ENCODE measurements at regions not wholly inside any gene's neighbourhood (a gene's known extent, or its start where the extent isn't known, plus 50 kb on each side); places are given as distances from the start of the nearest gene placed in this dataset.

- no peak for DNase-seq (ENCODE audit: extremely low spot score in 2 of 2)
- no peaks in the 10 kb centered on the region for H3K27me3 ChIP-seq
- intact Hi-C loops (cut with DNase I) = no loop called here
- no peaks in the 10 kb centered on the region for H3K9me3 ChIP-seq
- TF ChIP-seq POLR2A (IDR thresholded peaks at IDR 0.05) (no peak), POLR2AphosphoS5 (IDR thresholded peaks at IDR 0.05; ENCODE audit: insufficient read depth in 1 of 2, low read depth in 1 of 2) (no peak), CTCF (IDR thresholded peaks at IDR 0.05) (no peak)
- H3K4me3 ChIP-seq = no peak overlapping the region
- H3K27ac ChIP-seq = no peak overlapping the region
- no peaks in the 10 kb centered on the region for H3K36me3 ChIP-seq
- H3K4me1 ChIP-seq = no peaks in the 10 kb centered on the region
Observed at GRCh38 chr15:72912121-72912520, 128.6 kb upstream of the ADPGK start.

DNA sequence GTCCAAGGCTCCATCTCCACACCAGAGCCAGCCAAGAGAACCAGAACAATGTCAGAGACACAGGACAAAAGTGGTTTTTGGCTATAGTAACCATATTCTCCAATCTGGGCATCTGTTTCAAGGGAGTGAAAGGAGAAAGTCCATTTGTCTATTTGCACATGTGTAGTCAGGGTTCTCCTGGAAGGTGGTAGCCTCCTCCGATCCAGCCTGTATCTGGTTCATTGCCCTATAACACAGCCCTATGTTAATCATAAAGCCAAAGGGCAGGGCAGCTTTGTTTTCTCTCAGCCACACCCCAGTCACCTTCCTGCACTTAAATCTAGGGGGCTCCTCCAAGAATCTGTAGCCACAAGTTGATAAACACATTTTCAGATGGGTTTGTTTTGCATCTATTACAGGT is 128.1 kb upstream of the ADPGK start:
- no peak for DNase-seq (ENCODE audit: extremely low spot score in 2 of 2)
- no peak for TF ChIP-seq CTCF (IDR thresholded peaks at IDR 0.05)
- TF ChIP-seq POLR2A (IDR thresholded peaks at IDR 0.05) = no peak
- TF ChIP-seq POLR2AphosphoS5 (IDR thresholded peaks at IDR 0.05; ENCODE audit: insufficient read depth in 1 of 2, low read depth in 1 of 2) = no peak
- intact Hi-C loops (cut with DNase I) = no loop called here
- Histone ChIP-seq H3K4me3 (no peak overlapping the region), H3K27ac (no peak overlapping the region), H3K4me1 (no peaks in the 10 kb centered on the region), H3K27me3 (no peaks in the 10 kb centered on the region), H3K9me3 (no peaks in the 10 kb centered on the region), H3K36me3 (no peaks in the 10 kb centered on the region)

GRCh38 chr15:72908713-72909112 is 125.2 kb upstream of the ADPGK start:
- intact Hi-C loops (cut with DNase I) = no loop called here
- Histone ChIP-seq H3K4me1 (no peaks in the 10 kb centered on the region), H3K9me3 (no peaks in the 10 kb centered on the region), H3K27ac (no peak overlapping the region), H3K27me3 (no peaks in the 10 kb centered on the region), H3K4me3 (no peak overlapping the region), H3K36me3 (no peaks in the 10 kb centered on the region)
- TF ChIP-seq CTCF (IDR thresholded peaks at IDR 0.05) (no peak), POLR2AphosphoS5 (IDR thresholded peaks at IDR 0.05; ENCODE audit: insufficient read depth in 1 of 2, low read depth in 1 of 2) (no peak), POLR2A (IDR thresholded peaks at IDR 0.05) (no peak)
- no peak for DNase-seq (ENCODE audit: extremely low spot score in 2 of 2)

DNA sequence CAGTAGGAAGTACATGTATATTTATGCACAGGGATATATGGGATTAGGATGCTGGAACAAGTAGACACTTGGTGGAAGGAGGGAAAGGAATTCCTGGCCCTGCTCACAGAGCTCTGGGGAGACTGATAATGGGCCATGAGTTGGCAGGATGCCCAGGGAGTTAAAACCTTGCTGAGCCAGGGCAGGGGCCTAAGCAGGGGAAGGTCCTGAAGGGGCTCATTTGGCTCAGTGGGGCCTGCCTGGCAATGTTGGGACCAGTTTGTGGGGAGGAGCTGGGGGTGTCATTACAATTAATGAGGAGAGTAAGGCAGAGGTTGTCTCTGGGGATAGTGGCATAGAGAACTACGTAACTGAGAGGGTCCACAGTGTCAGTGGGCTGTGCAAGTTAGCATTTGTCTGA is 124.2 kb upstream of the ADPGK start:
- H3K27me3 ChIP-seq = no peaks in the 10 kb centered on the region
- TF ChIP-seq CTCF (IDR thresholded peaks at IDR 0.05) (no peak), POLR2AphosphoS5 (IDR thresholded peaks at IDR 0.05; ENCODE audit: insufficient read depth in 1 of 2, low read depth in 1 of 2) (no peak), POLR2A (IDR thresholded peaks at IDR 0.05) (no peak)
- DNase-seq (ENCODE audit: extremely low spot score in 2 of 2) = no peak
- no peak overlapping the region for H3K27ac ChIP-seq
- intact Hi-C loops (cut with DNase I) = no loop called here
- no peaks in the 10 kb centered on the region for H3K9me3 ChIP-seq
- H3K4me3 ChIP-seq = no peak overlapping the region
- no peaks in the 10 kb centered on the region for H3K36me3 ChIP-seq
- peaks cover 3% of the 10 kb centered on the region for H3K4me1 ChIP-seq

GRCh38 chr15:72902919-72903260 is 119.3 kb upstream of the ADPGK start:
- no peak overlapping the region for H3K27ac ChIP-seq
- intact Hi-C loops (cut with DNase I) = no loop called here

More at GRCh38 chr15:72902919-72903260, 119.3 kb upstream of the ADPGK start:
- Histone ChIP-seq H3K4me1 (peaks cover 14% of the 10 kb centered on the region), H3K4me3 (no peak overlapping the region), H3K36me3 (no peaks in the 10 kb centered on the region), H3K9me3 (no peaks in the 10 kb centered on the region), H3K27me3 (no peaks in the 10 kb centered on the region)
- DNase-seq (ENCODE audit: extremely low spot score in 2 of 2) = no peak
- TF ChIP-seq POLR2AphosphoS5 (IDR thresholded peaks at IDR 0.05; ENCODE audit: insufficient read depth in 1 of 2, low read depth in 1 of 2) (no peak), CTCF (IDR thresholded peaks at IDR 0.05) (no peak), POLR2A (IDR thresholded peaks at IDR 0.05) (no peak)
